ENCODE measurements at regions not wholly inside any gene's neighbourhood (a gene's known extent, or its start where the extent isn't known, plus 50 kb on each side); places are given as distances from the start of the nearest gene placed in this dataset.

GRCh38 chr2:88841224-88841929 is 149.9 kb downstream of the RPIA start:
- no peak for DNase-seq
- Mint-ChIP-seq H3K27me3 (peaks cover 8% of the 10 kb centered on the region), H3K36me3 (ENCODE audit: low read depth) (no peaks in the 10 kb centered on the region), H3K4me3 (no peak overlapping the region), H3K27ac (no peak overlapping the region), H3K4me1 (peaks cover 2% of the 10 kb centered on the region), H3K9me3 (no peaks in the 10 kb centered on the region)
- intact Hi-C loops (cut with micrococcal nuclease) = no loop called here

GRCh38 chr2:88842656-88843460 is 151.4 kb downstream of the RPIA start:
- H3K36me3 Mint-ChIP-seq (ENCODE audit: low read depth) = no peaks in the 10 kb centered on the region
- H3K4me1 Mint-ChIP-seq = peaks cover 2% of the 10 kb centered on the region
- H3K27me3 Mint-ChIP-seq = peaks cover 8% of the 10 kb centered on the region
- no peak for DNase-seq
- no peak overlapping the region for H3K4me3 Mint-ChIP-seq
- intact Hi-C loops (cut with micrococcal nuclease) = no loop called here
- H3K9me3 Mint-ChIP-seq = no peaks in the 10 kb centered on the region
- H3K27ac Mint-ChIP-seq = no peak overlapping the region

- no peak overlapping the region for H3K4me3 Mint-ChIP-seq
- intact Hi-C loops (cut with micrococcal nuclease) = no loop called here
- H3K9me3 Mint-ChIP-seq = no peaks in the 10 kb centered on the region
- no peak overlapping the region for H3K27ac Mint-ChIP-seq
- no peak for DNase-seq
- peaks cover 10% of the 10 kb centered on the region for H3K27me3 Mint-ChIP-seq
- no peaks in the 10 kb centered on the region for H3K4me1 Mint-ChIP-seq
- no peaks in the 10 kb centered on the region for H3K36me3 Mint-ChIP-seq (ENCODE audit: low read depth)
Measured at GRCh38 chr2:88843651-88844050, 152.2 kb downstream of the RPIA start.

GRCh38 chr2:88844960-88845359 is 153.5 kb downstream of the RPIA start:
- Mint-ChIP-seq H3K4me3 (no peak overlapping the region), H3K36me3 (ENCODE audit: low read depth) (no peaks in the 10 kb centered on the region), H3K4me1 (no peaks in the 10 kb centered on the region), H3K27ac (no peak overlapping the region), H3K27me3 (peaks cover 12% of the 10 kb centered on the region), H3K9me3 (no peaks in the 10 kb centered on the region)
- intact Hi-C loops (cut with micrococcal nuclease) = no loop called here
- DNase-seq = no peak

GRCh38 chr2:88845772-88846661 is 154.5 kb downstream of the RPIA start:
- Mint-ChIP-seq H3K4me1 (no peaks in the 10 kb centered on the region), H3K4me3 (no peak overlapping the region), H3K27me3 (peaks cover 12% of the 10 kb centered on the region), H3K27ac (no peak overlapping the region), H3K9me3 (no peaks in the 10 kb centered on the region), H3K36me3 (ENCODE audit: low read depth) (no peaks in the 10 kb centered on the region)
- intact Hi-C loops (cut with micrococcal nuclease) = no loop called here
- DNase-seq = no peak

- no peaks in the 10 kb centered on the region for H3K36me3 Mint-ChIP-seq (ENCODE audit: low read depth)
- DNase-seq = no peak
- peaks cover 4% of the 10 kb centered on the region for H3K27me3 Mint-ChIP-seq
- intact Hi-C loops (cut with micrococcal nuclease) = no loop called here
- no peak overlapping the region for H3K4me3 Mint-ChIP-seq
- no peaks in the 10 kb centered on the region for H3K9me3 Mint-ChIP-seq
- peaks cover 6% of the 10 kb centered on the region for H3K4me1 Mint-ChIP-seq
- no peak overlapping the region for H3K27ac Mint-ChIP-seq
Measured at GRCh38 chr2:88852753-88853402, 161.4 kb downstream of the RPIA start.

- H3K4me3 Mint-ChIP-seq = no peak overlapping the region
- H3K4me1 Mint-ChIP-seq = peaks cover 6% of the 10 kb centered on the region
- H3K27me3 Mint-ChIP-seq = peaks cover 2% of the 10 kb centered on the region
- H3K36me3 Mint-ChIP-seq (ENCODE audit: low read depth) = no peaks in the 10 kb centered on the region
- no peak overlapping the region for H3K27ac Mint-ChIP-seq
- intact Hi-C loops (cut with micrococcal nuclease) = no loop called here
- no peaks in the 10 kb centered on the region for H3K9me3 Mint-ChIP-seq
- no peak for DNase-seq
Measured at GRCh38 chr2:88853403-88853790, 161.9 kb downstream of the RPIA start.

- intact Hi-C loops (cut with micrococcal nuclease) = no loop called here
Measured at GRCh38 chr2:88854528-88854927, 163.1 kb downstream of the RPIA start.

GRCh38 chr2:88855620-88856408 is 164.3 kb downstream of the RPIA start:
- Mint-ChIP-seq H3K4me1 (peaks cover 6% of the 10 kb centered on the region), H3K4me3 (no peak overlapping the region), H3K27me3 (peaks cover 1% of the 10 kb centered on the region), H3K36me3 (ENCODE audit: low read depth) (no peaks in the 10 kb centered on the region), H3K27ac (no peak overlapping the region), H3K9me3 (no peaks in the 10 kb centered on the region)
- intact Hi-C loops (cut with micrococcal nuclease) = no loop called here
- DNase-seq = no peak

More at GRCh38 chr2:88854528-88854927, 163.1 kb downstream of the RPIA start:
- H3K27ac Mint-ChIP-seq = no peak overlapping the region
- no peaks in the 10 kb centered on the region for H3K36me3 Mint-ChIP-seq (ENCODE audit: low read depth)
- H3K4me3 Mint-ChIP-seq = no peak overlapping the region
- H3K27me3 Mint-ChIP-seq = no peaks in the 10 kb centered on the region
- H3K9me3 Mint-ChIP-seq = no peaks in the 10 kb centered on the region
- no peak for DNase-seq
- H3K4me1 Mint-ChIP-seq = peaks cover 6% of the 10 kb centered on the region

- H3K27ac Mint-ChIP-seq = no peak overlapping the region
- peaks cover 6% of the 10 kb centered on the region for H3K4me1 Mint-ChIP-seq
- no peak for DNase-seq
- intact Hi-C loops (cut with micrococcal nuclease) = no loop called here
- H3K9me3 Mint-ChIP-seq = no peaks in the 10 kb centered on the region
- H3K27me3 Mint-ChIP-seq = peaks cover 7% of the 10 kb centered on the region
- H3K4me3 Mint-ChIP-seq = no peak overlapping the region
- H3K36me3 Mint-ChIP-seq (ENCODE audit: low read depth) = no peaks in the 10 kb centered on the region
Measured at GRCh38 chr2:88856409-88857135, 165.1 kb downstream of the RPIA start.

GRCh38 chr2:88857274-88857741 is 165.8 kb downstream of the RPIA start:
- intact Hi-C loops (cut with micrococcal nuclease) = no loop called here
- H3K27me3 Mint-ChIP-seq = peaks cover 7% of the 10 kb centered on the region
- H3K27ac Mint-ChIP-seq = no peak overlapping the region
- peaks cover 4% of the 10 kb centered on the region for H3K4me1 Mint-ChIP-seq
- no peak overlapping the region for H3K4me3 Mint-ChIP-seq
- no peaks in the 10 kb centered on the region for H3K9me3 Mint-ChIP-seq
- H3K36me3 Mint-ChIP-seq (ENCODE audit: low read depth) = no peaks in the 10 kb centered on the region
- DNase-seq = no peak

GRCh38 chr2:88857951-88858411 is 166.5 kb downstream of the RPIA start:
- Mint-ChIP-seq H3K4me3 (no peak overlapping the region), H3K27me3 (peaks cover 7% of the 10 kb centered on the region), H3K27ac (no peak overlapping the region)

More at GRCh38 chr2:88857951-88858411, 166.5 kb downstream of the RPIA start:
- H3K36me3 Mint-ChIP-seq (ENCODE audit: low read depth) = no peaks in the 10 kb centered on the region
- no peaks in the 10 kb centered on the region for H3K9me3 Mint-ChIP-seq
- intact Hi-C loops (cut with micrococcal nuclease) = no loop called here
- no peaks in the 10 kb centered on the region for H3K4me1 Mint-ChIP-seq
- no peak for DNase-seq

All from activated CD4-positive, alpha-beta T cell treated with anti-CD3 and anti-CD28 coated beads, Interleukin-2, amount 10 ng/mL, durations not matched to agents 24 days and 14 days (primary cell).